Erythroblast (primary cell): ENCODE measurements at regions not wholly inside any gene's neighbourhood (a gene's known extent, or its start where the extent isn't known, plus 50 kb on each side); places are given as distances from the start of the nearest gene placed in this dataset.

Experiments
- GATA1 ChIP-seq: IDR thresholded peaks from 2 replicates; pipeline ENCODE4 v1.6.1; 2011; ENCODE audit warnings: low read depth, mild to moderate bottlenecking, control low read depth, low read length, moderate library complexity
- POLR2A ChIP-seq: IDR thresholded peaks from 2 replicates; pipeline ENCODE4 v1.6.1; 2011; ENCODE audit warnings: mild to moderate bottlenecking, low read length

DNA sequence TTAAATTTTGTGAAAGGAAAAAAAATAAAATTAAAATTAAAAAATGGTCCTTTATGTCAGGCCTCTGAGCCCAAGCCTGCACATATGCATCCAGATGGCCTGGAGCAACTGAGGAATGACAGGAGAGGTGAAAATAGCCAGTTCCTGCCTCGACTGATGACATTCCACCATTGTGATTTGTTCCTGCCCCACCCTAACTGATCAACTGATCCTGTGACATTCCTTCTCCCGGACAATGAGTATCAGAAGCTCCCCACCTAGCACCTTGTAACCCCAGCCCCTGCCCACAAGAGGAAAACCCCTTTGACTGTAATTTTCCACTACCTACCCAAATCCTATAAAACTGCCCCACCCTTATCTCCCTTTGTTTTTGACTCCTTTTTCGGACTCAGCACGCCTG lies 972.2 kb upstream of the GHITM start:
- TF ChIP-seq POLR2A (no peak), GATA1 (no peak)
